ENCODE measurements at regions not wholly inside any gene's neighbourhood (a gene's known extent, or its start where the extent isn't known, plus 50 kb on each side); places are given as distances from the start of the nearest gene placed in this dataset.

GRCh38 chr6:134809130-134809529 is 140.8 kb downstream of the ALDH8A1 start:
- TF ChIP-seq, protein P1, sequence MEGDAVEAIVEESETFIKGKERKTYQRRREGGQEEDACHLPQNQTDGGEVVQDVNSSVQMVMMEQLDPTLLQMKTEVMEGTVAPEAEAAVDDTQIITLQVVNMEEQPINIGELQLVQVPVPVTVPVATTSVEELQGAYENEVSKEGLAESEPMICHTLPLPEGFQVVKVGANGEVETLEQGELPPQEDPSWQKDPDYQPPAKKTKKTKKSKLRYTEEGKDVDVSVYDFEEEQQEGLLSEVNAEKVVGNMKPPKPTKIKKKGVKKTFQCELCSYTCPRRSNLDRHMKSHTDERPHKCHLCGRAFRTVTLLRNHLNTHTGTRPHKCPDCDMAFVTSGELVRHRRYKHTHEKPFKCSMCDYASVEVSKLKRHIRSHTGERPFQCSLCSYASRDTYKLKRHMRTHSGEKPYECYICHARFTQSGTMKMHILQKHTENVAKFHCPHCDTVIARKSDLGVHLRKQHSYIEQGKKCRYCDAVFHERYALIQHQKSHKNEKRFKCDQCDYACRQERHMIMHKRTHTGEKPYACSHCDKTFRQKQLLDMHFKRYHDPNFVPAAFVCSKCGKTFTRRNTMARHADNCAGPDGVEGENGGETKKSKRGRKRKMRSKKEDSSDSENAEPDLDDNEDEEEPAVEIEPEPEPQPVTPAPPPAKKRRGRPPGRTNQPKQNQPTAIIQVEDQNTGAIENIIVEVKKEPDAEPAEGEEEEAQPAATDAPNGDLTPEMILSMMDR (IDR thresholded peaks at IDR 0.05), result no peak
- TF ChIP-seq POLR2A (IDR thresholded peaks at IDR 0.05), result no peak

Measured in uterus (tissue), 2 donors.